Common myeloid progenitor, CD34-positive (primary cell): ENCODE measurements at regions not wholly inside any gene's neighbourhood (a gene's known extent, or its start where the extent isn't known, plus 50 kb on each side); places are given as distances from the start of the nearest gene placed in this dataset.
A peak's percentile ranks its signal among the peaks of the same experiment; 100 is the strongest.

Source experiments
- CTCF ChIA-PET: fragments of 350-600 bp; sonication (Branson Sonifier 250); formaldehyde crosslinking; loops from one replicate; lab custom pipeline; 2021; ENCODE audit warnings: antibody characterized with exemption; lab: Charles Lee
- POLR2A ChIA-PET: fragments of 350-600 bp; sonication (Branson Sonifier 250); formaldehyde crosslinking; loops from one replicate; lab custom pipeline; 2021; ENCODE audit warnings: antibody characterized with exemption; lab: Charles Lee
- DNase-seq, 3 donors: peaks; one replicate each; pipeline versions ENCODE4 v3.0.0 to v3.0.0-alpha.2; 2013
- H3K27ac ChIP-seq, 2 experiments: 1 replicate in 1 of 2; 2 replicates in 1 of 2; pipeline ENCODE4 v1.7.0; 2013; ENCODE audit warnings: inconsistent platforms in 2 of 2, low read length in 2 of 2, mild to moderate bottlenecking in 2 of 2, low read depth in 1 of 2, moderate library complexity in 1 of 2; ENCODE audit not compliant: severe bottlenecking in 2 of 2, insufficient read depth in 1 of 2, poor library complexity in 1 of 2
- H3K27me3 ChIP-seq, 5 experiments: replicated peaks in 2 of 5; 1 replicate in 3 of 5; 2 replicates in 2 of 5; pipeline versions ENCODE4 v1.6.1 to v1.7.0; 2013; ENCODE audit warnings: low read length in 4 of 5, mild to moderate bottlenecking in 2 of 5, moderate library complexity in 2 of 5, inconsistent platforms in 1 of 5; ENCODE audit not compliant: insufficient read depth in 5 of 5, control insufficient read depth in 4 of 5
- H3K36me3 ChIP-seq, 4 experiments: 1 replicate in 2 of 4; 2 replicates in 2 of 4; pipeline versions ENCODE4 v1.6.1 to v1.7.0; 2013; ENCODE audit warnings: low read length in 3 of 4, control low read depth in 1 of 4, mild to moderate bottlenecking in 1 of 4; ENCODE audit not compliant: control insufficient read depth in 4 of 4, insufficient read depth in 4 of 4
- H3K4me1 ChIP-seq, 4 experiments: 1 replicate in 3 of 4; 2 replicates in 1 of 4; pipeline versions ENCODE4 v1.6.1 to v1.7.1; 2013; ENCODE audit warnings: low read length in 3 of 4, mild to moderate bottlenecking in 3 of 4, control low read depth in 1 of 4, inconsistent platforms in 1 of 4, moderate library complexity in 1 of 4; ENCODE audit not compliant: control insufficient read depth in 4 of 4, insufficient read depth in 4 of 4; ENCODE audit errors: control extremely low read depth in 1 of 4
- H3K4me3 ChIP-seq, 7 experiments: 1 replicate in 4 of 7; 2 replicates in 3 of 7; pipeline versions ENCODE4 v1.5.1 to v1.7.0; 2013; ENCODE audit warnings: mild to moderate bottlenecking in 7 of 7, low read length in 6 of 7, moderate library complexity in 6 of 7, inconsistent platforms in 2 of 7, low read depth in 2 of 7, control low read depth in 1 of 7; ENCODE audit not compliant: insufficient read depth in 4 of 7, control insufficient read depth in 1 of 7; ENCODE audit errors: extremely low read depth in 1 of 7
- H3K9me3 ChIP-seq, 5 experiments: 1 replicate in 4 of 5; 2 replicates in 1 of 5; pipeline versions ENCODE4 v1.6.1 to v1.7.1; 2013; ENCODE audit warnings: low read length in 4 of 5, mild to moderate bottlenecking in 2 of 5, inconsistent platforms in 1 of 5, low read depth in 1 of 5, moderate library complexity in 1 of 5; ENCODE audit not compliant: control insufficient read depth in 4 of 5, insufficient read depth in 2 of 5; ENCODE audit errors: control extremely low read depth in 1 of 5
- WGBS: methylation state at CpG from one replicate; pipeline ENCODE4 v1.1.5; 2013; ENCODE audit not compliant: insufficient coverage; 5-methylcytosine and 5-hydroxymethylcytosine counted together

GRCh38 chr11:115922876-115923275, 418.7 kb upstream of the CADM1 start:
- POLR2A ChIA-PET, result no interaction called here
- no peak overlapping the region for H3K27ac ChIP-seq
- WGBS, result 96% methylated on average over 7 of the region's 8 CpGs
- no peaks in the 10 kb centered on the region for H3K36me3 ChIP-seq
- H3K27me3 ChIP-seq, result peaks cover 0 to 2% (median 0%) of the 10 kb centered on the region in 5 experiments
- peaks cover 0 to 3% (median 0%) of the 10 kb centered on the region in 5 experiments for H3K9me3 ChIP-seq
- H3K4me1 ChIP-seq, result no peaks in the 10 kb centered on the region
- no peak for DNase-seq
- H3K4me3 ChIP-seq, result no peak overlapping the region
- CTCF ChIA-PET, result no interaction called here

GRCh38 chr11:115921986-115922385, 417.8 kb upstream of the CADM1 start:
- Histone ChIP-seq H3K9me3 (peaks cover 0 to 3% (median 0%) of the 10 kb centered on the region in 5 experiments), H3K4me3 (no peak overlapping the region), H3K36me3 (no peaks in the 10 kb centered on the region), H3K4me1 (no peaks in the 10 kb centered on the region), H3K27ac (no peak overlapping the region), H3K27me3 (peaks cover 0 to 3% (median 0%) of the 10 kb centered on the region in 5 experiments)
- ChIA-PET POLR2A (no interaction called here), CTCF (no interaction called here)
- DNase-seq, result no peak
- WGBS, result 100% methylated on average over 2 of the region's 2 CpGs

- ChIA-PET POLR2A (no interaction called here), CTCF (no interaction called here)
- WGBS, result 100% methylated on average over 2 of the region's 3 CpGs
- H3K9me3 ChIP-seq, result no peaks in the 10 kb centered on the region
- peaks cover 0 to 4% (median 0%) of the 10 kb centered on the region in 5 experiments for H3K27me3 ChIP-seq
- H3K4me1 ChIP-seq, result no peaks in the 10 kb centered on the region
- H3K4me3 ChIP-seq, result no peak overlapping the region
- H3K36me3 ChIP-seq, result no peaks in the 10 kb centered on the region
- no peak overlapping the region for H3K27ac ChIP-seq
- DNase-seq, result no peak
Observed at GRCh38 chr11:115921540-115921939, 417.3 kb upstream of the CADM1 start.

- DNase-seq, result no peak
- Histone ChIP-seq H3K4me1 (no peaks in the 10 kb centered on the region), H3K27me3 (peaks cover 0 to 4% (median 0%) of the 10 kb centered on the region in 5 experiments), H3K36me3 (no peaks in the 10 kb centered on the region), H3K27ac (no peak overlapping the region), H3K4me3 (no peak overlapping the region), H3K9me3 (no peaks in the 10 kb centered on the region)
- WGBS, result 100% methylated on average over 4 of the region's 6 CpGs
- ChIA-PET CTCF (no interaction called here), POLR2A (no interaction called here)
Observed at GRCh38 chr11:115920841-115921480, 416.7 kb upstream of the CADM1 start.

- no peak for DNase-seq
- Histone ChIP-seq H3K27ac (no peak overlapping the region), H3K4me3 (no peak overlapping the region), H3K27me3 (peaks cover 0 to 4% (median 0%) of the 10 kb centered on the region in 5 experiments), H3K36me3 (no peaks in the 10 kb centered on the region), H3K9me3 (no peaks in the 10 kb centered on the region), H3K4me1 (no peaks in the 10 kb centered on the region)
- POLR2A ChIA-PET, result no interaction called here
- WGBS, result no CpG with 5 or more reads among the region's 1 CpG
- CTCF ChIA-PET, result no interaction called here
Observed at GRCh38 chr11:115920092-115920461, 415.9 kb upstream of the CADM1 start.

- Histone ChIP-seq H3K36me3 (no peaks in the 10 kb centered on the region), H3K4me3 (no peak overlapping the region), H3K4me1 (no peaks in the 10 kb centered on the region), H3K9me3 (no peaks in the 10 kb centered on the region), H3K27ac (no peak overlapping the region), H3K27me3 (peaks cover 0 to 4% (median 0%) of the 10 kb centered on the region in 5 experiments)
- DNase-seq, result peak in 2 of 3 donors; percentile 22 to 35
- 67% methylated on average over 1 of the region's 4 CpGs for WGBS
- CTCF ChIA-PET, result no interaction called here
- POLR2A ChIA-PET, result no interaction called here
Observed at GRCh38 chr11:115919341-115920091, 415.3 kb upstream of the CADM1 start.

- Histone ChIP-seq H3K27me3 (peaks cover 0 to 4% (median 0%) of the 10 kb centered on the region in 5 experiments), H3K27ac (no peak overlapping the region), H3K9me3 (no peaks in the 10 kb centered on the region), H3K4me3 (no peak overlapping the region), H3K4me1 (no peaks in the 10 kb centered on the region), H3K36me3 (no peaks in the 10 kb centered on the region)
- ChIA-PET POLR2A (no interaction called here), CTCF (no interaction called here)
- DNase-seq, result peak in 2 of 3 donors; percentile 9 to 14
- WGBS, result 67% methylated on average over 1 of the region's 2 CpGs
Observed at GRCh38 chr11:115918576-115918975, 414.4 kb upstream of the CADM1 start.
